GM18907 (cell line): ENCODE measurements at regions not wholly inside any gene's neighbourhood (a gene's known extent, or its start where the extent isn't known, plus 50 kb on each side); places are given as distances from the start of the nearest gene placed in this dataset.
"Not testable (repeated sequence)": the region's sequence is repeated elsewhere in the genome, so short reads cannot be mapped to it uniquely, and the experiment has no call there.

Source experiments
- ATAC-seq: cut with Tn5 transposase; IDR thresholded peaks from one replicate; pipeline ENCODE4 v1.9.1; 2021; ENCODE audit warnings: mild to moderate bottlenecking, moderate library complexity; ENCODE audit not compliant: unreplicated experiment

GRCh38 chr6:106802139-106802538 is 172.4 kb downstream of the CD24 start:
- ATAC-seq, result no peak

- no peak for ATAC-seq
These were observed 171.9 kb downstream of the QRSL1 start for GRCh38 chr6:106801256-106801655.

- no peak for ATAC-seq
These were observed 171.0 kb downstream of the QRSL1 start for GRCh38 chr6:106800379-106800778.

GRCh38 chr6:106799031-106799894 is 169.9 kb downstream of the QRSL1 start:
- peak; percentile 96 for ATAC-seq

- no peak for ATAC-seq
These were observed 167.8 kb downstream of the QRSL1 start for GRCh38 chr6:106797186-106797585.

- no peak for ATAC-seq
These were observed 167.4 kb downstream of the QRSL1 start for GRCh38 chr6:106796781-106797180.

GRCh38 chr6:106794129-106794528 is 164.8 kb downstream of the QRSL1 start:
- ATAC-seq, result no peak

- ATAC-seq, result no peak
These were observed 163.3 kb downstream of the QRSL1 start for GRCh38 chr6:106792536-106793236.

- ATAC-seq, result no peak
These were observed 161.6 kb downstream of the QRSL1 start for GRCh38 chr6:106790935-106791334.

- no peak for ATAC-seq
These were observed 160.9 kb downstream of the QRSL1 start for GRCh38 chr6:106790149-106790770.

- ATAC-seq, result no peak
These were observed 160.2 kb downstream of the QRSL1 start for GRCh38 chr6:106789428-106790148.

- ATAC-seq, result no peak
These were observed 159.4 kb downstream of the QRSL1 start for GRCh38 chr6:106788761-106789160.

- ATAC-seq, result peak; percentile 40
These were observed 158.2 kb downstream of the QRSL1 start for GRCh38 chr6:106787327-106788196.

GRCh38 chr6:106785298-106785697 is 155.9 kb downstream of the QRSL1 start:
- ATAC-seq, result no peak

- no peak for ATAC-seq
These were observed 154.5 kb downstream of the QRSL1 start for GRCh38 chr6:106783640-106784566.

GRCh38 chr6:106782536-106783285 is 153.3 kb downstream of the QRSL1 start:
- ATAC-seq, result no peak

- not testable (repeated sequence) for ATAC-seq
These were observed 150.2 kb downstream of the QRSL1 start for GRCh38 chr6:106779552-106779951.

GRCh38 chr6:106778943-106779342 is 149.6 kb downstream of the QRSL1 start:
- no peak for ATAC-seq
